Body of pancreas (tissue), 4 donors: ENCODE measurements at regions not wholly inside any gene's neighbourhood (a gene's known extent, or its start where the extent isn't known, plus 50 kb on each side); places are given as distances from the start of the nearest gene placed in this dataset.

Source experiments
- POLR2A ChIP-seq, 3 donors: fragments of 450-650 bp; IDR thresholded peaks; one replicate each; pipeline ENCODE4 v1.6.1; 2016; ENCODE audit warnings: antibody characterized with exemption in 3 of 3, mild to moderate bottlenecking in 2 of 3
- TF ChIP-seq, protein P1 (sequence below), 7 experiments: fragments of 450-650 bp in 4 of 7; fragments of 200-600 bp in 3 of 7; sonication (generic) in 3 of 7; IDR thresholded peaks; one replicate each; pipeline ENCODE4 v1.5.1; 2016 to 2019; ENCODE audit warnings: antibody characterized with exemption in 7 of 7

DNA sequence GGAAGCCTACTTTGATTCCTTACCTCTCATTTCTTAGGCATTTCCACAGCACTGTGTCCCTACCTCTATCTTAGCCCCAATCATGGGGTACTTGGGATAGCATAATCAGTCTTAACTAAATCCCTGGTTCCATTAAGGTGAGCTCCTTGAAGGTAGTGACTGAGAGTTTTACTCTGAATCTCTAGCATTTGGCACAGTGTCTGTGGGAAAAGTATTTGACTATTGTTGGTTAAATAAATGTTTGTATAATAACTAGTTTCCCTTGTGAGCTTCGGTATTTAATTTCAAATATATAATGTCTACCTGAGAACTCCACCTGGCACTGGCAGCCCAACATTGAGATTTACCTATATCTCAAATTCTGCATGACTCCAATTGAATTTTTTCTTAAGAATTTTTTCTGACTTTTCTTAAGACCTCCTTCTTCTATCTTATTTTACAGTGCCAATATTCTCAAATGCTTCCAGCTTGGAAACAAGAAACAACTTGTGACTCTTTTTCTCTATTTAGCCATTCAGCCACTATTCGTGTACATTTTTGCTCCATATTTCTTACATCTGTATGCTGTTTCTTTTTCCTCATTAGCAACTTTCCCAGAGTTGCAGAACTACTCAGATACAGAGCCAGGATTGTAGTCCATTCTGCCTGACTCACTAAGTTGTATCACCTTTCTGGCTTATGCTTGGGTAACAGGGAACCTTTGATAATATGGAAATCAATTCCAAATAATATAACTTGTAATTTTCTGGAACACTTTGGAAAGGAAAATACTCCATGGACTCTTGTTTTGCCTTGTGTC lies 214.0 kb upstream of the NT5C1B start:
- TF ChIP-seq, protein P1, sequence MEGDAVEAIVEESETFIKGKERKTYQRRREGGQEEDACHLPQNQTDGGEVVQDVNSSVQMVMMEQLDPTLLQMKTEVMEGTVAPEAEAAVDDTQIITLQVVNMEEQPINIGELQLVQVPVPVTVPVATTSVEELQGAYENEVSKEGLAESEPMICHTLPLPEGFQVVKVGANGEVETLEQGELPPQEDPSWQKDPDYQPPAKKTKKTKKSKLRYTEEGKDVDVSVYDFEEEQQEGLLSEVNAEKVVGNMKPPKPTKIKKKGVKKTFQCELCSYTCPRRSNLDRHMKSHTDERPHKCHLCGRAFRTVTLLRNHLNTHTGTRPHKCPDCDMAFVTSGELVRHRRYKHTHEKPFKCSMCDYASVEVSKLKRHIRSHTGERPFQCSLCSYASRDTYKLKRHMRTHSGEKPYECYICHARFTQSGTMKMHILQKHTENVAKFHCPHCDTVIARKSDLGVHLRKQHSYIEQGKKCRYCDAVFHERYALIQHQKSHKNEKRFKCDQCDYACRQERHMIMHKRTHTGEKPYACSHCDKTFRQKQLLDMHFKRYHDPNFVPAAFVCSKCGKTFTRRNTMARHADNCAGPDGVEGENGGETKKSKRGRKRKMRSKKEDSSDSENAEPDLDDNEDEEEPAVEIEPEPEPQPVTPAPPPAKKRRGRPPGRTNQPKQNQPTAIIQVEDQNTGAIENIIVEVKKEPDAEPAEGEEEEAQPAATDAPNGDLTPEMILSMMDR (IDR thresholded peaks at IDR 0.05) = no peak
- TF ChIP-seq POLR2A (IDR thresholded peaks at IDR 0.05) = no peak
